Heart left ventricle (tissue), 13 donors: ENCODE measurements at regions not wholly inside any gene's neighbourhood (a gene's known extent, or its start where the extent isn't known, plus 50 kb on each side); places are given as distances from the start of the nearest gene placed in this dataset.

ENCODE experiments used
- POLR2A ChIP-seq, 2 donors: fragments of 450-650 bp; IDR thresholded peaks; one replicate each; pipeline ENCODE4 v1.6.1; 2017; ENCODE audit warnings: antibody characterized with exemption in 2 of 2, mild to moderate bottlenecking in 2 of 2, moderate library complexity in 2 of 2
- TF ChIP-seq, protein P1 (sequence below), 12 donors: fragments of 200-600 bp; sonication (generic) in 4 of 12; IDR thresholded peaks; one replicate each; pipeline versions ENCODE4 v1.5.0 to v1.8.0; 2018 to 2022; ENCODE audit warnings: antibody characterized with exemption in 12 of 12, mild to moderate bottlenecking in 5 of 12
- donor health status: ischemic (EF 13 %, LVEDD 7.1; RV severe dilation, severe dysfunction).
- donor health status: DM: no; HTN: yes; CAD: no.
- donor health status: DM: no; HTN: no; CAD: no.
- donor health status: ischemic (EF 25% LVEDD 6.9; RV normal size, moderate dysfunction).
- donor health status: ischemic (EF 25% LVEDD 5.7; RV mildly dilated, moderate dysfunction).
- donor health status: ischemic (EF 35%, LVEDD 5.7; RV mildly dilated, moderate dysfunction).
- donor health status: nonischemic (EF 11% LVEDD 7.7; RV severe dilation, severe dysfunction).
- donor health status: DM: yes; HTN: yes; CAD: no.
- donor health status: PGD.
- donor health status: ischemic (EF 29% LVEDD 5.4; RV normal size, mild dysfunction).
- donor health status: nonischemic (EF 23%, LVEDD 6.1; RV moderate dilation, normal function).

DNA sequence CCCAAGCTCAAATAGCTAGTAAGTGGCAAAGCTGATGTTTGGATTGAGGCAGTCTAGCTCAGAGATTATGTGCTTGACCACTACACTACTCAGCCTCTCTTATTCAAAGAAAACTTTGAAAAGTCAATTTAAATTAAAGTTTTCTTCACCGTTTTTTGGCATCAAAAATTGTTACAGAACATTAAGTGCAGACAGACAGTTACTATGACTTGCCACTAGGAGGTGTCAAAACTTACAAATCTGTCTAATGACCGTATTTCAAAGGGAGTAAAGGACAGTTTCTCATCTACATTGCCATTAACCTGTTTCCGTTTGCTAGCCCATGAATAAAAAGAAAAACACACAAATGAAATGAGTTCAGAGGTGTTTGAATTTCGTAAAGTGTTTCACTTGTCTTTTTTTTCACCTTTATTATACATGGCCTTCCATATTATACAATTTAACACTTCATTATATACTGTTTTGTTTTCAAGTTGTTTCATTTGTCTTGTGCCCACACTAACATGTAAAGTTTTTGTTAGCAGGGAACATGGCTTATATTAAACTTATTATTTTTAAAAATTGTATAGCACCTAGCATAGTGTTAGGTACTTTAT lies 57.4 kb upstream of the MTF2 start:
- TF ChIP-seq, protein P1, sequence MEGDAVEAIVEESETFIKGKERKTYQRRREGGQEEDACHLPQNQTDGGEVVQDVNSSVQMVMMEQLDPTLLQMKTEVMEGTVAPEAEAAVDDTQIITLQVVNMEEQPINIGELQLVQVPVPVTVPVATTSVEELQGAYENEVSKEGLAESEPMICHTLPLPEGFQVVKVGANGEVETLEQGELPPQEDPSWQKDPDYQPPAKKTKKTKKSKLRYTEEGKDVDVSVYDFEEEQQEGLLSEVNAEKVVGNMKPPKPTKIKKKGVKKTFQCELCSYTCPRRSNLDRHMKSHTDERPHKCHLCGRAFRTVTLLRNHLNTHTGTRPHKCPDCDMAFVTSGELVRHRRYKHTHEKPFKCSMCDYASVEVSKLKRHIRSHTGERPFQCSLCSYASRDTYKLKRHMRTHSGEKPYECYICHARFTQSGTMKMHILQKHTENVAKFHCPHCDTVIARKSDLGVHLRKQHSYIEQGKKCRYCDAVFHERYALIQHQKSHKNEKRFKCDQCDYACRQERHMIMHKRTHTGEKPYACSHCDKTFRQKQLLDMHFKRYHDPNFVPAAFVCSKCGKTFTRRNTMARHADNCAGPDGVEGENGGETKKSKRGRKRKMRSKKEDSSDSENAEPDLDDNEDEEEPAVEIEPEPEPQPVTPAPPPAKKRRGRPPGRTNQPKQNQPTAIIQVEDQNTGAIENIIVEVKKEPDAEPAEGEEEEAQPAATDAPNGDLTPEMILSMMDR (IDR thresholded peaks at IDR 0.05), result peak; percentile 51 to 77 (median 69)
- TF ChIP-seq POLR2A (IDR thresholded peaks at IDR 0.05), result no peak
